Neural progenitor cell (in vitro differentiated cells): ENCODE measurements at regions not wholly inside any gene's neighbourhood (a gene's known extent, or its start where the extent isn't known, plus 50 kb on each side); places are given as distances from the start of the nearest gene placed in this dataset.

Source experiments
- CTCF ChIP-seq: fragments of 200-600 bp; sonication (generic); IDR thresholded peaks from 2 replicates; pipeline ENCODE4 v1.5.1; 2017; ENCODE audit warnings: antibody characterized with exemption, mild to moderate bottlenecking
- EZH2 ChIP-seq: fragments of 200-600 bp; sonication (generic); IDR thresholded peaks from 2 replicates; pipeline ENCODE4 v1.6.1; 2017; ENCODE audit warnings: antibody characterized with exemption, mild to moderate bottlenecking, moderate library complexity

DNA sequence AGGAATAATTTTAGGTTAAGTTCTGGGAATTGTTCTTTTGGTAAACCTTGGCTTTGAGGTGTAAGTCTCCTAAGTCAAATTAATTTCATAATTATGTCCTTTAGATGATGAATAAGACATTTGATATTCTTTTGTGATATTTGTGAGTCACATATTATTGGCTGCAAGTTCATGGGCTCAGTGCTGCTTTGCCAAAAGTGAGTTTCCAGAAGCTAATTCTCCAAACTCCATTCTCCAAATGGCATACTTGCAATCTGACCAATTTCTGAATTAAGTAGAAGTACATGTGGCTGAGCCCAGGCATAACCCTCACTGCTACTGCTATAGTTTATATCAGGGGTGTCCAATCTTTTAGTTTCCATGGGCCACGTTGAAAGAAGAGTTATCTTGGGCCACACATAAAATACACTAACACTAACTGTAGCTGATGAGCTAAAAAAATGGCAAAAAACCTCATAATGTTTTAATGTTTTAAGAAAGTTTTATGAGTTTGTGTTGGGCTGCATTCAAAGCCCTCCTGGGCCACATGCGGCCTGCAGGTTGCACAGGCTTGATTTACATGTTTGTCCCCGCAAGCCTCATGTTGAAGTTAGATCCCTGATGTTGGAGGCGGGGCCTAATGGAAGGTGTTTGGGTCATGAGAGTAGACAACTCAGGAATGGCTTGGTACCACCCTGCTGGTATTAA lies 196.1 kb downstream of the ZNF330 start:
- TF ChIP-seq CTCF = no peak
- no peak for TF ChIP-seq EZH2
